ENCODE measurements at regions not wholly inside any gene's neighbourhood (a gene's known extent, or its start where the extent isn't known, plus 50 kb on each side); places are given as distances from the start of the nearest gene placed in this dataset.

DNA sequence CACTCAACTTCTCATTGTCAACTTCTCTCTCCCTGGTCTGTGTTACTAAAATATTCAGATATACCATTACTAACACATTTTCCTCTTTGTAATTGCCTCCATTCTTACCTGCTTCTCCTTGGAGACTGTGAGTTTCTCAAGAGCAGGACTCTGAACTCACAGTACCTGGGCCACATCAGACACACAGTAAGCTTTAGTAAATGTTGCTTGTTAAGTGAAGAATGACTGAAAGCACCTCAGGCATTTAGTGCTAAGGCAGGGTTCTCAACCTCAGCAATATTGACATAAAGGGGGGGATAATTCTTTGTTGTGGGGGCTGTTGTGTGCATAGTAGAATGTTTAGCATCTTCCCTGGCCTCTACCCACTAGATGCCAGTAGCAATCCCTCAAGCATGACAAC lies 72.0 kb upstream of the RAB11FIP2 start (continued):
- TF ChIP-seq, protein P1, sequence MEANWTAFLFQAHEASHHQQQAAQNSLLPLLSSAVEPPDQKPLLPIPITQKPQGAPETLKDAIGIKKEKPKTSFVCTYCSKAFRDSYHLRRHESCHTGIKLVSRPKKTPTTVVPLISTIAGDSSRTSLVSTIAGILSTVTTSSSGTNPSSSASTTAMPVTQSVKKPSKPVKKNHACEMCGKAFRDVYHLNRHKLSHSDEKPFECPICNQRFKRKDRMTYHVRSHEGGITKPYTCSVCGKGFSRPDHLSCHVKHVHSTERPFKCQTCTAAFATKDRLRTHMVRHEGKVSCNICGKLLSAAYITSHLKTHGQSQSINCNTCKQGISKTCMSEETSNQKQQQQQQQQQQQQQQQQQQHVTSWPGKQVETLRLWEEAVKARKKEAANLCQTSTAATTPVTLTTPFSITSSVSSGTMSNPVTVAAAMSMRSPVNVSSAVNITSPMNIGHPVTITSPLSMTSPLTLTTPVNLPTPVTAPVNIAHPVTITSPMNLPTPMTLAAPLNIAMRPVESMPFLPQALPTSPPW (CRISPR knock-in tag; IDR thresholded peaks at IDR 0.05): no peak
- no peak for TF ChIP-seq ZNF140 (CRISPR knock-in tag; IDR thresholded peaks at IDR 0.05)

GRCh38 chr10:118116715-118117449 lies 70.1 kb upstream of the RAB11FIP2 start:
- no peaks in the 10 kb centered on the region for H3K9me3 ChIP-seq (replicated peaks; ENCODE audit: control insufficient read depth, insufficient read depth, low read depth, low read length)
- DNase-seq (ENCODE audit: extremely low read depth in 1 of 4, low spot score in 3 of 4) (no peak), ATAC-seq (no peak), FAIRE-seq (no peak)
- no peak for TF ChIP-seq ZNF57 (CRISPR knock-in tag; IDR thresholded peaks at IDR 0.05)
- no peak overlapping the region for H2AFZ ChIP-seq (ENCODE audit: low read depth, low read length)
- H3K27me3 ChIP-seq (ENCODE audit: control insufficient read depth in 2 of 2, insufficient read depth in 2 of 2, low read length in 2 of 2): peaks cover 2 to 6% of the 10 kb centered on the region in 2 experiments; a peak in 3 of 5 replicates
- intact Hi-C loops (cut with micrococcal nuclease) (no loop called here), in situ Hi-C loops (cut with MboI) (no loop called here)
- H3K4me3 ChIP-seq: no peak overlapping the region
- no peaks in the 10 kb centered on the region for H3K79me2 ChIP-seq (ENCODE audit: control insufficient read depth, insufficient read depth, low read length)
- no peak overlapping the region for H3K4me2 ChIP-seq (ENCODE audit: insufficient read depth, low read length)
- H4K20me1 ChIP-seq (replicated peaks; ENCODE audit: control insufficient read depth, insufficient read depth, low read length): no peaks in the 10 kb centered on the region
- no TSS peak for BruUV-seq (replicated peaks)
- no peaks in the 10 kb centered on the region for H3K4me1 ChIP-seq (replicated peaks in 1 of 2; ENCODE audit: control insufficient read depth in 2 of 2, insufficient read depth in 2 of 2, low read length in 2 of 2)
- H3K9ac ChIP-seq (ENCODE audit: insufficient read depth in 1 of 2, low read depth in 2 of 2, low read length in 2 of 2): no peak overlapping the region
- H3K36me3 ChIP-seq (ENCODE audit: control insufficient read depth, insufficient read depth, low read length): no peaks in the 10 kb centered on the region
- no peak overlapping the region for H3K27ac ChIP-seq (ENCODE audit: extremely low read depth, low read depth, low read length)
- 15% methylated on average over 10 of the region's 10 CpGs for WGBS (ENCODE audit: insufficient coverage, low coverage, missing lambda C conversion rate)
- CTCF ChIA-PET (ENCODE audit: low intra/inter-chr PET ratio): no interaction called here
- POLR2A ChIA-PET: no interaction called here
- no peaks in the 10 kb centered on the region for H3K9me1 ChIP-seq (ENCODE audit: control insufficient read depth, insufficient read depth, low read length)
